Muscle of leg (tissue), 3 donors: ENCODE measurements at regions not wholly inside any gene's neighbourhood (a gene's known extent, or its start where the extent isn't known, plus 50 kb on each side); places are given as distances from the start of the nearest gene placed in this dataset.
A peak's percentile ranks its signal among the peaks of the same experiment; 100 is the strongest.

Experiments used
- DNase-seq: peaks from one replicate; pipeline ENCODE4 v3.0.0; 2013
- H3K27ac ChIP-seq: one replicate; pipeline ENCODE4 v1.5.1; 2013; ENCODE audit warnings: mild to moderate bottlenecking, low read length, control low read depth
- H3K27me3 ChIP-seq: one replicate; pipeline ENCODE4 v1.6.1; 2013; ENCODE audit warnings: low read length; ENCODE audit not compliant: control insufficient read depth, insufficient read depth
- H3K36me3 ChIP-seq: one replicate; pipeline ENCODE4 v1.6.1; 2013; ENCODE audit warnings: low read length; ENCODE audit not compliant: control insufficient read depth, insufficient read depth
- H3K4me1 ChIP-seq: one replicate; pipeline ENCODE4 v1.6.1; 2013; ENCODE audit warnings: low read length; ENCODE audit not compliant: control insufficient read depth, insufficient read depth
- H3K4me3 ChIP-seq: one replicate; pipeline ENCODE4 v1.5.1; 2013; ENCODE audit warnings: low read length, control low read depth
- H3K9me3 ChIP-seq: replicated peaks from 2 replicates; pipeline ENCODE4 v1.6.1; 2013; ENCODE audit warnings: low read depth, low read length; ENCODE audit not compliant: control insufficient read depth
- WGBS: methylation state at CpG from one replicate; pipeline ENCODE4 v1.1.5; 2013; ENCODE audit warnings: missing lambda C conversion rate; ENCODE audit not compliant: insufficient coverage; 5-methylcytosine and 5-hydroxymethylcytosine counted together

- Histone ChIP-seq H3K27ac (no peak overlapping the region), H3K27me3 (peaks cover 2% of the 10 kb centered on the region), H3K9me3 (no peaks in the 10 kb centered on the region), H3K4me1 (peaks cover 6% of the 10 kb centered on the region), H3K4me3 (no peak overlapping the region), H3K36me3 (no peaks in the 10 kb centered on the region)
- DNase-seq: peak; percentile 51
- WGBS: no CpG with 5 or more reads among the region's 7 CpGs
Measured at GRCh38 chr20:19110881-19111460, 101.5 kb upstream of the SLC24A3 start.

GRCh38 chr20:19112828-19113227, 99.6 kb upstream of the SLC24A3 start:
- WGBS: no CpG with 5 or more reads among the region's 2 CpGs
- Histone ChIP-seq H3K9me3 (no peaks in the 10 kb centered on the region), H3K4me3 (no peak overlapping the region), H3K27me3 (no peaks in the 10 kb centered on the region), H3K27ac (no peak overlapping the region), H3K4me1 (peaks cover 6% of the 10 kb centered on the region), H3K36me3 (no peaks in the 10 kb centered on the region)
- peak; percentile 53 for DNase-seq

GRCh38 chr20:19113343-19113930, 99.0 kb upstream of the SLC24A3 start:
- Histone ChIP-seq H3K36me3 (no peaks in the 10 kb centered on the region), H3K9me3 (no peaks in the 10 kb centered on the region), H3K27ac (no peak overlapping the region), H3K4me3 (no peak overlapping the region), H3K27me3 (no peaks in the 10 kb centered on the region), H3K4me1 (peaks cover 6% of the 10 kb centered on the region)
- 90% methylated on average over 5 of the region's 5 CpGs for WGBS
- DNase-seq: no peak

- H3K36me3 ChIP-seq: no peaks in the 10 kb centered on the region
- H3K27me3 ChIP-seq: no peaks in the 10 kb centered on the region
- no peak overlapping the region for H3K27ac ChIP-seq
- H3K4me3 ChIP-seq: no peak overlapping the region
- peaks cover 6% of the 10 kb centered on the region for H3K4me1 ChIP-seq
- WGBS: 66% methylated on average over 2 of the region's 2 CpGs
- no peaks in the 10 kb centered on the region for H3K9me3 ChIP-seq
- DNase-seq: peak; percentile 25
Measured at GRCh38 chr20:19114410-19114809, 98.0 kb upstream of the SLC24A3 start.

GRCh38 chr20:19115581-19115980, 96.9 kb upstream of the SLC24A3 start:
- Histone ChIP-seq H3K4me1 (peaks cover 6% of the 10 kb centered on the region), H3K4me3 (no peak overlapping the region), H3K27me3 (no peaks in the 10 kb centered on the region), H3K9me3 (no peaks in the 10 kb centered on the region), H3K27ac (no peak overlapping the region), H3K36me3 (no peaks in the 10 kb centered on the region)
- 90% methylated on average over 5 of the region's 6 CpGs for WGBS
- DNase-seq: no peak

- no peak overlapping the region for H3K27ac ChIP-seq
- H3K27me3 ChIP-seq: no peaks in the 10 kb centered on the region
- H3K9me3 ChIP-seq: no peaks in the 10 kb centered on the region
- 79% methylated on average over 4 of the region's 9 CpGs for WGBS
- no peaks in the 10 kb centered on the region for H3K4me1 ChIP-seq
- H3K36me3 ChIP-seq: no peaks in the 10 kb centered on the region
- no peak overlapping the region for H3K4me3 ChIP-seq
- no peak for DNase-seq
Measured at GRCh38 chr20:19120011-19120410, 92.4 kb upstream of the SLC24A3 start.

- Histone ChIP-seq H3K4me1 (no peaks in the 10 kb centered on the region), H3K4me3 (no peak overlapping the region), H3K9me3 (no peaks in the 10 kb centered on the region), H3K36me3 (no peaks in the 10 kb centered on the region), H3K27me3 (no peaks in the 10 kb centered on the region), H3K27ac (no peak overlapping the region)
- no CpG with 5 or more reads among the region's 4 CpGs for WGBS
- peak; percentile 24 for DNase-seq
Measured at GRCh38 chr20:19120569-19120968, 91.9 kb upstream of the SLC24A3 start.

GRCh38 chr20:19121463-19121862, 91.0 kb upstream of the SLC24A3 start:
- no peak overlapping the region for H3K27ac ChIP-seq
- H3K4me1 ChIP-seq: no peaks in the 10 kb centered on the region
- no peaks in the 10 kb centered on the region for H3K27me3 ChIP-seq
- H3K9me3 ChIP-seq: no peaks in the 10 kb centered on the region
- H3K4me3 ChIP-seq: no peak overlapping the region
- H3K36me3 ChIP-seq: no peaks in the 10 kb centered on the region
- no peak for DNase-seq
- WGBS: 68% methylated on average over 2 of the region's 3 CpGs

GRCh38 chr20:19121916-19122315, 90.5 kb upstream of the SLC24A3 start:
- Histone ChIP-seq H3K27me3 (no peaks in the 10 kb centered on the region), H3K4me3 (no peak overlapping the region), H3K27ac (no peak overlapping the region), H3K4me1 (no peaks in the 10 kb centered on the region), H3K36me3 (no peaks in the 10 kb centered on the region), H3K9me3 (no peaks in the 10 kb centered on the region)
- no peak for DNase-seq

- no peak overlapping the region for H3K27ac ChIP-seq
- H3K36me3 ChIP-seq: no peaks in the 10 kb centered on the region
- no peak for DNase-seq
- no peaks in the 10 kb centered on the region for H3K4me1 ChIP-seq
- no peaks in the 10 kb centered on the region for H3K27me3 ChIP-seq
- H3K4me3 ChIP-seq: no peak overlapping the region
- no peaks in the 10 kb centered on the region for H3K9me3 ChIP-seq
Measured at GRCh38 chr20:19122395-19122794, 90.0 kb upstream of the SLC24A3 start.

GRCh38 chr20:19125508-19125907, 86.9 kb upstream of the SLC24A3 start:
- H3K4me3 ChIP-seq: no peak overlapping the region
- H3K9me3 ChIP-seq: no peaks in the 10 kb centered on the region
- H3K36me3 ChIP-seq: no peaks in the 10 kb centered on the region
- no CpG with 5 or more reads among the region's 1 CpG for WGBS
- no peak overlapping the region for H3K27ac ChIP-seq
- peaks cover 2% of the 10 kb centered on the region for H3K4me1 ChIP-seq
- no peak for DNase-seq
- no peaks in the 10 kb centered on the region for H3K27me3 ChIP-seq
